ENCODE measurements at regions not wholly inside any gene's neighbourhood (a gene's known extent, or its start where the extent isn't known, plus 50 kb on each side); places are given as distances from the start of the nearest gene placed in this dataset.

- no peak for TF ChIP-seq CTCF (optimal IDR thresholded peaks at IDR 0.05 in 1 of 3, IDR thresholded peaks at IDR 0.05 in 1 of 3, conservative IDR thresholded peaks at IDR 0.05 in 1 of 3; ENCODE audit: extremely low read depth in 1 of 3, insufficient read depth in 2 of 3, low read length in 3 of 3)
- no peak for TF ChIP-seq EZH2 (IDR thresholded peaks at IDR 0.05; ENCODE audit: low read length)
Measured at GRCh38 chr19:32018014-32018413, 327.4 kb upstream of the ZNF507 start.

Measured in keratinocyte (primary cell).